Stimulated activated memory B cell treated with anti-CD40 and anti-IgM and Interleukin-4, amounts not matched to agents 10 μg/mL and 1 μg/mL and 100 μg/mL, for 72 hours (primary cell): ENCODE measurements at regions not wholly inside any gene's neighbourhood (a gene's known extent, or its start where the extent isn't known, plus 50 kb on each side); places are given as distances from the start of the nearest gene placed in this dataset.

Experiments used
- ATAC-seq: fragments of 150-1000 bp; cut with Tn5 transposase; 2 replicates; pipeline ENCODE4 v1.10.0; 2021
- H3K27ac Mint-ChIP-seq: one replicate; pipeline ENCODE4 v1.8.0; 2022; ENCODE audit warnings: mild to moderate bottlenecking, mixed read lengths
- H3K27me3 Mint-ChIP-seq: one replicate; pipeline ENCODE4 v1.8.0; 2022; ENCODE audit warnings: mixed read lengths
- H3K36me3 Mint-ChIP-seq: one replicate; pipeline ENCODE4 v1.8.0; 2022; ENCODE audit warnings: mixed read lengths
- H3K4me1 Mint-ChIP-seq: one replicate; pipeline ENCODE4 v1.8.0; 2022; ENCODE audit warnings: mixed read lengths
- H3K4me3 Mint-ChIP-seq: one replicate; pipeline ENCODE4 v1.8.0; 2022; ENCODE audit warnings: mild to moderate bottlenecking, moderate library complexity, mixed read lengths
- H3K9me3 Mint-ChIP-seq: one replicate; pipeline ENCODE4 v1.8.0; 2022; ENCODE audit warnings: mixed read lengths

- H3K9me3 Mint-ChIP-seq: peaks cover 5% of the 10 kb centered on the region
- H3K4me1 Mint-ChIP-seq: no peaks in the 10 kb centered on the region
- H3K36me3 Mint-ChIP-seq: no peaks in the 10 kb centered on the region
- H3K27ac Mint-ChIP-seq: no peak overlapping the region
- no peak for ATAC-seq
- no peaks in the 10 kb centered on the region for H3K27me3 Mint-ChIP-seq
- no peak overlapping the region for H3K4me3 Mint-ChIP-seq
These were observed 115.4 kb upstream of the ZNF521 start for GRCh38 chr18:25467226-25467987.

GRCh38 chr18:25465152-25465732 is 113.3 kb upstream of the ZNF521 start:
- H3K4me1 Mint-ChIP-seq: no peaks in the 10 kb centered on the region
- ATAC-seq: no peak

GRCh38 chr18:25464227-25464626 is 112.3 kb upstream of the ZNF521 start:
- Mint-ChIP-seq H3K27me3 (peaks cover 7% of the 10 kb centered on the region), H3K27ac (no peak overlapping the region), H3K9me3 (no peaks in the 10 kb centered on the region), H3K4me1 (no peaks in the 10 kb centered on the region), H3K36me3 (no peaks in the 10 kb centered on the region), H3K4me3 (no peak overlapping the region)
- no peak for ATAC-seq

More at GRCh38 chr18:25465152-25465732, 113.3 kb upstream of the ZNF521 start:
- H3K9me3 Mint-ChIP-seq: no peaks in the 10 kb centered on the region
- no peaks in the 10 kb centered on the region for H3K36me3 Mint-ChIP-seq
- H3K27ac Mint-ChIP-seq: no peak overlapping the region
- no peak overlapping the region for H3K4me3 Mint-ChIP-seq
- H3K27me3 Mint-ChIP-seq: peaks cover 3% of the 10 kb centered on the region

GRCh38 chr18:25463726-25464125 is 111.8 kb upstream of the ZNF521 start:
- Mint-ChIP-seq H3K27me3 (peaks cover 7% of the 10 kb centered on the region), H3K9me3 (no peaks in the 10 kb centered on the region), H3K4me3 (no peak overlapping the region), H3K36me3 (no peaks in the 10 kb centered on the region), H3K27ac (no peak overlapping the region), H3K4me1 (no peaks in the 10 kb centered on the region)
- no peak for ATAC-seq

GRCh38 chr18:25459814-25460213 is 107.8 kb upstream of the ZNF521 start:
- ATAC-seq: no peak
- H3K4me3 Mint-ChIP-seq: no peak overlapping the region
- H3K9me3 Mint-ChIP-seq: no peaks in the 10 kb centered on the region
- no peaks in the 10 kb centered on the region for H3K36me3 Mint-ChIP-seq
- H3K27me3 Mint-ChIP-seq: peaks cover 7% of the 10 kb centered on the region
- H3K4me1 Mint-ChIP-seq: no peaks in the 10 kb centered on the region
- no peak overlapping the region for H3K27ac Mint-ChIP-seq

- Mint-ChIP-seq H3K36me3 (no peaks in the 10 kb centered on the region), H3K4me1 (no peaks in the 10 kb centered on the region), H3K9me3 (no peaks in the 10 kb centered on the region), H3K27me3 (peaks cover 7% of the 10 kb centered on the region), H3K27ac (no peak overlapping the region), H3K4me3 (no peak overlapping the region)
- ATAC-seq: no peak
These were observed 105.6 kb upstream of the ZNF521 start for GRCh38 chr18:25457601-25458000.

GRCh38 chr18:25457126-25457525 is 105.2 kb upstream of the ZNF521 start:
- no peaks in the 10 kb centered on the region for H3K36me3 Mint-ChIP-seq
- H3K27ac Mint-ChIP-seq: no peak overlapping the region
- no peak overlapping the region for H3K4me3 Mint-ChIP-seq
- ATAC-seq: no peak
- no peaks in the 10 kb centered on the region for H3K4me1 Mint-ChIP-seq
- H3K9me3 Mint-ChIP-seq: no peaks in the 10 kb centered on the region
- H3K27me3 Mint-ChIP-seq: peaks cover 7% of the 10 kb centered on the region

- Mint-ChIP-seq H3K27ac (no peak overlapping the region), H3K9me3 (peaks cover 5% of the 10 kb centered on the region), H3K36me3 (no peaks in the 10 kb centered on the region), H3K4me3 (no peak overlapping the region), H3K4me1 (no peaks in the 10 kb centered on the region), H3K27me3 (peaks cover 7% of the 10 kb centered on the region)
- no peak for ATAC-seq
These were observed 104.5 kb upstream of the ZNF521 start for GRCh38 chr18:25456334-25457010.

- Mint-ChIP-seq H3K27me3 (peaks cover 7% of the 10 kb centered on the region), H3K27ac (no peak overlapping the region), H3K4me3 (no peak overlapping the region), H3K36me3 (no peaks in the 10 kb centered on the region), H3K4me1 (no peaks in the 10 kb centered on the region), H3K9me3 (peaks cover 10% of the 10 kb centered on the region)
- no peak for ATAC-seq
These were observed 103.7 kb upstream of the ZNF521 start for GRCh38 chr18:25455646-25456045.

GRCh38 chr18:25455159-25455558 is 103.2 kb upstream of the ZNF521 start:
- Mint-ChIP-seq H3K4me3 (no peak overlapping the region), H3K36me3 (no peaks in the 10 kb centered on the region), H3K27me3 (peaks cover 3% of the 10 kb centered on the region), H3K4me1 (no peaks in the 10 kb centered on the region), H3K27ac (no peak overlapping the region), H3K9me3 (peaks cover 10% of the 10 kb centered on the region)
- ATAC-seq: no peak

- Mint-ChIP-seq H3K9me3 (peaks cover 10% of the 10 kb centered on the region), H3K27ac (no peak overlapping the region), H3K4me3 (no peak overlapping the region), H3K4me1 (no peaks in the 10 kb centered on the region), H3K27me3 (no peaks in the 10 kb centered on the region), H3K36me3 (no peaks in the 10 kb centered on the region)
- no peak for ATAC-seq
These were observed 102.8 kb upstream of the ZNF521 start for GRCh38 chr18:25454730-25455129.

- no peaks in the 10 kb centered on the region for H3K27me3 Mint-ChIP-seq
- peaks cover 10% of the 10 kb centered on the region for H3K9me3 Mint-ChIP-seq
- H3K4me3 Mint-ChIP-seq: no peak overlapping the region
- H3K36me3 Mint-ChIP-seq: no peaks in the 10 kb centered on the region
- H3K4me1 Mint-ChIP-seq: no peaks in the 10 kb centered on the region
- H3K27ac Mint-ChIP-seq: no peak overlapping the region
- no peak for ATAC-seq
These were observed 102.3 kb upstream of the ZNF521 start for GRCh38 chr18:25454270-25454659.

- no peak overlapping the region for H3K4me3 Mint-ChIP-seq
- H3K27me3 Mint-ChIP-seq: no peaks in the 10 kb centered on the region
- peaks cover 10% of the 10 kb centered on the region for H3K9me3 Mint-ChIP-seq
- no peak overlapping the region for H3K27ac Mint-ChIP-seq
- no peaks in the 10 kb centered on the region for H3K36me3 Mint-ChIP-seq
- no peak for ATAC-seq
- no peaks in the 10 kb centered on the region for H3K4me1 Mint-ChIP-seq
These were observed 101.7 kb upstream of the ZNF521 start for GRCh38 chr18:25453556-25454269.

GRCh38 chr18:25451077-25451658 is 99.2 kb upstream of the ZNF521 start:
- H3K27ac Mint-ChIP-seq: no peak overlapping the region
- ATAC-seq: no peak
- H3K4me1 Mint-ChIP-seq: no peaks in the 10 kb centered on the region
- H3K4me3 Mint-ChIP-seq: no peak overlapping the region
- H3K36me3 Mint-ChIP-seq: no peaks in the 10 kb centered on the region
- H3K9me3 Mint-ChIP-seq: peaks cover 10% of the 10 kb centered on the region
- no peaks in the 10 kb centered on the region for H3K27me3 Mint-ChIP-seq

- Mint-ChIP-seq H3K4me3 (no peak overlapping the region), H3K9me3 (peaks cover 10% of the 10 kb centered on the region)
- ATAC-seq: no peak
These were observed 97.1 kb upstream of the ZNF521 start for GRCh38 chr18:25449046-25449445.

More at GRCh38 chr18:25449046-25449445, 97.1 kb upstream of the ZNF521 start:
- Mint-ChIP-seq H3K27ac (no peak overlapping the region), H3K36me3 (no peaks in the 10 kb centered on the region), H3K27me3 (no peaks in the 10 kb centered on the region), H3K4me1 (no peaks in the 10 kb centered on the region)
